ENCODE measurements at regions not wholly inside any gene's neighbourhood (a gene's known extent, or its start where the extent isn't known, plus 50 kb on each side); places are given as distances from the start of the nearest gene placed in this dataset.

DNA sequence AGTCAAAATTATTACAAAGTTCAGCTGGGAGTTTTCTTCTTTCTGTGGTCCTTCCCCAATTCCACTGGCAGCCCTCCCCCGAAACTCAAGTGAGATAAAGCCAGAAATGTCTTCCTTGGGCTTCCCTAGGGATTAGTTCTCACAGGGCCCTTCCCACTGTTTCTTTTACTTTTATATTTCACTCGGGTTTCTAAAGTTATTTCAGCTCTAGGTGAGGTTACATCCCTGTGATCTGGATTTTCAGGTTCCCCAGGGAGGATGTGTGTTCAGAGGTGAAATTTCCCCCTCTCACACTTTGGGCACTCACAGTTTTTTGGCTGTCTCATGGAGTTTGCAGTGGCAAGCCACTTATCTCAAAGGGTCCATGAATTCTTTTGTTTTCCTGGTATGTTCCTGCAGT lies 77.3 kb downstream of the DRAM2 start:
- Histone ChIP-seq H3K14ac (replicated peaks; ENCODE audit: low read depth, low read length) (no peak overlapping the region), H4K5ac (ENCODE audit: low read depth, low read length) (no peak overlapping the region), H2BK20ac (ENCODE audit: low read depth, low read length) (no peak overlapping the region), H3K9me1 (ENCODE audit: insufficient read depth, low read length) (no peaks in the 10 kb centered on the region), H2AK9ac (replicated peaks; ENCODE audit: low read depth, low read length, poor library complexity) (no peak overlapping the region), H3K27me3 (ENCODE audit: control insufficient read depth, insufficient read depth, low read length) (no peaks in the 10 kb centered on the region), H3K4me3 (ENCODE audit: insufficient read depth, low read depth, low read length) (no peak overlapping the region), H3K9me3 (ENCODE audit: control insufficient read depth, insufficient read depth, low read length) (no peaks in the 10 kb centered on the region), H2AK5ac (ENCODE audit: low read depth, low read length) (no peak overlapping the region), H3K4me1 (ENCODE audit: control insufficient read depth, insufficient read depth, low read length) (no peaks in the 10 kb centered on the region), H4K8ac (ENCODE audit: low read depth in 2 of 2, low read length in 2 of 2) (no peak overlapping the region), H2BK15ac (ENCODE audit: low read depth, low read length) (no peak overlapping the region), H4K20me1 (ENCODE audit: insufficient read depth, low read length) (no peaks in the 10 kb centered on the region), H3K4me2 (ENCODE audit: low read depth, low read length) (no peak overlapping the region), H3K9ac (ENCODE audit: low read depth, low read length) (no peak overlapping the region), H3K79me1 (ENCODE audit: low read depth in 1 of 2, low read length in 2 of 2) (no peaks in the 10 kb centered on the region), H3K23ac (ENCODE audit: low read depth, low read length) (no peak overlapping the region), H2BK5ac (ENCODE audit: low read depth, low read length, poor library complexity, severe bottlenecking) (no peak overlapping the region), H3K56ac (ENCODE audit: extremely low read depth, insufficient read depth, low read length) (no peak overlapping the region), H2AFZ (replicated peaks; ENCODE audit: low read length, poor library complexity) (no peak overlapping the region), H3K36me3 (ENCODE audit: control insufficient read depth, insufficient read depth, low read length) (no peaks in the 10 kb centered on the region), H4K91ac (ENCODE audit: insufficient read depth, low read depth, low read length) (no peak overlapping the region), H3K18ac (ENCODE audit: low read depth, low read length) (no peak overlapping the region), H3K4ac (ENCODE audit: low read depth, low read length) (no peak overlapping the region), H2BK120ac (ENCODE audit: low read depth, low read length) (no peak overlapping the region), H3K27ac (ENCODE audit: insufficient read depth, low read length) (no peak overlapping the region)
- ChIA-PET CTCF (no interaction called here), POLR2A (ENCODE audit: unreplicated experiment) (no interaction called here)
- DNase-seq (no peak), ATAC-seq (ENCODE audit: low read depth) (no peak)
- TF ChIP-seq POLR2A (IDR thresholded peaks at IDR 0.05; ENCODE audit: low read depth, low read length) (no peak), MXI1 (IDR thresholded peaks at IDR 0.05; ENCODE audit: borderline replicate concordance, low read depth, low read length) (no peak), RFX5 (IDR thresholded peaks at IDR 0.05; ENCODE audit: low read depth, low read length) (no peak), MAFK (IDR thresholded peaks at IDR 0.05; ENCODE audit: low read depth, low read length) (no peak), SMC3 (IDR thresholded peaks at IDR 0.05; ENCODE audit: low read depth, low read length) (no peak), NFE2L2 (IDR thresholded peaks at IDR 0.05; ENCODE audit: low read depth, low read length) (no peak), MAZ (IDR thresholded peaks at IDR 0.05; ENCODE audit: borderline replicate concordance, low read depth, low read length) (no peak), RAD21 (IDR thresholded peaks at IDR 0.05; ENCODE audit: low read length) (no peak), FOS (IDR thresholded peaks at IDR 0.05; ENCODE audit: low read depth, low read length) (no peak), BHLHE40 (IDR thresholded peaks at IDR 0.05; ENCODE audit: low read depth, low read length) (no peak), RCOR1 (IDR thresholded peaks at IDR 0.05; ENCODE audit: insufficient replicate concordance, low read length) (no peak), CHD1 (IDR thresholded peaks at IDR 0.05; ENCODE audit: low read depth, low read length) (no peak), CEBPB (IDR thresholded peaks at IDR 0.05; ENCODE audit: low read depth, low read length) (no peak)
- TF ChIP-seq, protein P1, sequence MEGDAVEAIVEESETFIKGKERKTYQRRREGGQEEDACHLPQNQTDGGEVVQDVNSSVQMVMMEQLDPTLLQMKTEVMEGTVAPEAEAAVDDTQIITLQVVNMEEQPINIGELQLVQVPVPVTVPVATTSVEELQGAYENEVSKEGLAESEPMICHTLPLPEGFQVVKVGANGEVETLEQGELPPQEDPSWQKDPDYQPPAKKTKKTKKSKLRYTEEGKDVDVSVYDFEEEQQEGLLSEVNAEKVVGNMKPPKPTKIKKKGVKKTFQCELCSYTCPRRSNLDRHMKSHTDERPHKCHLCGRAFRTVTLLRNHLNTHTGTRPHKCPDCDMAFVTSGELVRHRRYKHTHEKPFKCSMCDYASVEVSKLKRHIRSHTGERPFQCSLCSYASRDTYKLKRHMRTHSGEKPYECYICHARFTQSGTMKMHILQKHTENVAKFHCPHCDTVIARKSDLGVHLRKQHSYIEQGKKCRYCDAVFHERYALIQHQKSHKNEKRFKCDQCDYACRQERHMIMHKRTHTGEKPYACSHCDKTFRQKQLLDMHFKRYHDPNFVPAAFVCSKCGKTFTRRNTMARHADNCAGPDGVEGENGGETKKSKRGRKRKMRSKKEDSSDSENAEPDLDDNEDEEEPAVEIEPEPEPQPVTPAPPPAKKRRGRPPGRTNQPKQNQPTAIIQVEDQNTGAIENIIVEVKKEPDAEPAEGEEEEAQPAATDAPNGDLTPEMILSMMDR (conservative IDR thresholded peaks at IDR 0.05; ENCODE audit: low read depth, low read length): no peak
- TF ChIP-seq, protein P2, sequence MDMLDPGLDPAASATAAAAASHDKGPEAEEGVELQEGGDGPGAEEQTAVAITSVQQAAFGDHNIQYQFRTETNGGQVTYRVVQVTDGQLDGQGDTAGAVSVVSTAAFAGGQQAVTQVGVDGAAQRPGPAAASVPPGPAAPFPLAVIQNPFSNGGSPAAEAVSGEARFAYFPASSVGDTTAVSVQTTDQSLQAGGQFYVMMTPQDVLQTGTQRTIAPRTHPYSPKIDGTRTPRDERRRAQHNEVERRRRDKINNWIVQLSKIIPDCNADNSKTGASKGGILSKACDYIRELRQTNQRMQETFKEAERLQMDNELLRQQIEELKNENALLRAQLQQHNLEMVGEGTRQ (IDR thresholded peaks at IDR 0.05; ENCODE audit: low read depth, low read length): no peak
- TF ChIP-seq, protein P3, sequence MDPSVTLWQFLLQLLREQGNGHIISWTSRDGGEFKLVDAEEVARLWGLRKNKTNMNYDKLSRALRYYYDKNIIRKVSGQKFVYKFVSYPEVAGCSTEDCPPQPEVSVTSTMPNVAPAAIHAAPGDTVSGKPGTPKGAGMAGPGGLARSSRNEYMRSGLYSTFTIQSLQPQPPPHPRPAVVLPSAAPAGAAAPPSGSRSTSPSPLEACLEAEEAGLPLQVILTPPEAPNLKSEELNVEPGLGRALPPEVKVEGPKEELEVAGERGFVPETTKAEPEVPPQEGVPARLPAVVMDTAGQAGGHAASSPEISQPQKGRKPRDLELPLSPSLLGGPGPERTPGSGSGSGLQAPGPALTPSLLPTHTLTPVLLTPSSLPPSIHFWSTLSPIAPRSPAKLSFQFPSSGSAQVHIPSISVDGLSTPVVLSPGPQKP (IDR thresholded peaks at IDR 0.05; ENCODE audit: borderline replicate concordance, low read depth, low read length): no peak
- intact Hi-C loops (cut with micrococcal nuclease) (no loop called here), in situ Hi-C loops (cut with MboI; ENCODE audit: low sequenced_read_pairs) (no loop called here), dilution Hi-C loops (cut with HindIII; ENCODE audit: low sequenced_read_pairs, unreplicated experiment) (no loop called here)
- BruUV-seq (replicated peaks): no TSS peak
- 14% methylated on average over 1 of the region's 2 CpGs; no CpG with 5 or more reads in 1 of the 2 experiments for WGBS, 2 experiments (ENCODE audit: extremely low coverage in 2 of 2, insufficient read length in 1 of 2)

Data from IMR-90 (cell line).